ENCODE measurements at regions not wholly inside any gene's neighbourhood (a gene's known extent, or its start where the extent isn't known, plus 50 kb on each side); places are given as distances from the start of the nearest gene placed in this dataset.

DNA sequence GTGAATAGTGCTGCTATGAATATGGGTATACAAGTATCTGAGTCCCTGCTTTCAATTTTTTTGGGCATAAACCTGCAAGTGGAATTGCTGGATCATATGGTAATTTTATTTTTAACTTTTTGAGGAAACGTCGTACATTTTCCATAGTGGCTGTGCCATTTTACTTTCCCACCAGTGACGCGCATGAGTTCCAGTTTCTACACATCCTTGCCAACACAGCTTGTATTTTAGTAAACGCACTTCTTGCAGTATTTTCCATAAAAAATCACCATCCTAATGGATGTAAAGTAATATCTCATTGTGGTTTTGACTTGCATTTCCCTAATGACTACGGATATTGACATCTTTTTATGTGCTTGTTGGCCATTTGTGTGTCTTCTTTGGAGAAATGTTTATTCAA lies 105.0 kb downstream of the NFKBIZ start (continued):
- TF ChIP-seq, protein P1, sequence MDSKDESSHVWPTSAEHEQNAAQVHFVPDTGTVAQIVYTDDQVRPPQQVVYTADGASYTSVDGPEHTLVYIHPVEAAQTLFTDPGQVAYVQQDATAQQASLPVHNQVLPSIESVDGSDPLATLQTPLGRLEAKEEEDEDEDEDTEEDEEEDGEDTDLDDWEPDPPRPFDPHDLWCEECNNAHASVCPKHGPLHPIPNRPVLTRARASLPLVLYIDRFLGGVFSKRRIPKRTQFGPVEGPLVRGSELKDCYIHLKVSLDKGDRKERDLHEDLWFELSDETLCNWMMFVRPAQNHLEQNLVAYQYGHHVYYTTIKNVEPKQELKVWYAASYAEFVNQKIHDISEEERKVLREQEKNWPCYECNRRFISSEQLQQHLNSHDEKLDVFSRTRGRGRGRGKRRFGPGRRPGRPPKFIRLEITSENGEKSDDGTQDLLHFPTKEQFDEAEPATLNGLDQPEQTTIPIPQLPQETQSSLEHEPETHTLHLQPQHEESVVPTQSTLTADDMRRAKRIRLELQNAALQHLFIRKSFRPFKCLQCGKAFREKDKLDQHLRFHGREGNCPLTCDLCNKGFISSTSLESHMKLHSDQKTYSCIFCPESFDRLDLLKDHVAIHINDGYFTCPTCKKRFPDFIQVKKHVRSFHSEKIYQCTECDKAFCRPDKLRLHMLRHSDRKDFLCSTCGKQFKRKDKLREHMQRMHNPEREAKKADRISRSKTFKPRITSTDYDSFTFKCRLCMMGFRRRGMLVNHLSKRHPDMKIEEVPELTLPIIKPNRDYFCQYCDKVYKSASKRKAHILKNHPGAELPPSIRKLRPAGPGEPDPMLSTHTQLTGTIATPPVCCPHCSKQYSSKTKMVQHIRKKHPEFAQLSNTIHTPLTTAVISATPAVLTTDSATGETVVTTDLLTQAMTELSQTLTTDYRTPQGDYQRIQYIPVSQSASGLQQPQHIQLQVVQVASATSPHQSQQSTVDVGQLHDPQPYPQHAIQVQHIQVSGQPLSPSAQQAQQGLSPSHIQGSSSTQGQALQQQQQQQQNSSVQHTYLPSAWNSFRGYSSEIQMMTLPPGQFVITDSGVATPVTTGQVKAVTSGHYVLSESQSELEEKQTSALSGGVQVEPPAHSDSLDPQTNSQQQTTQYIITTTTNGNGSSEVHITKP (tag by site-specific recombination; IDR thresholded peaks at IDR 0.05), result no peak
- no peak for TF ChIP-seq ZNF473 (tag by site-specific recombination; IDR thresholded peaks at IDR 0.05)
- no peak for TF ChIP-seq ZNF837 (tag by site-specific recombination; IDR thresholded peaks at IDR 0.05)
- no peak for TF ChIP-seq ZNF426 (tag by site-specific recombination; IDR thresholded peaks at IDR 0.05)
- TF ChIP-seq ZNF600 (tag by site-specific recombination; IDR thresholded peaks at IDR 0.05), result no peak

- CTCF ChIA-PET, result no interaction called here
- H3K36me3 ChIP-seq (ENCODE audit: control insufficient read depth in 2 of 2, insufficient read depth in 1 of 2, low read length in 2 of 2), result no peaks in the 10 kb centered on the region
- peaks cover 3% of the 10 kb centered on the region; the same call in 1 of the 2 replicates for H3K4me1 ChIP-seq (ENCODE audit: control insufficient read depth, insufficient read depth, low read length)
- no peak for TF ChIP-seq ATF2 (tag by site-specific recombination; IDR thresholded peaks at IDR 0.05; ENCODE audit: low read depth)
- TF ChIP-seq SP2 (tag by site-specific recombination; IDR thresholded peaks at IDR 0.05), result no peak
- TF ChIP-seq ZNF530 (tag by site-specific recombination; IDR thresholded peaks at IDR 0.05; ENCODE audit: low read depth), result no peak
- no peak for TF ChIP-seq ZNF155 (tag by site-specific recombination; IDR thresholded peaks at IDR 0.05)
- TF ChIP-seq ZBTB21 (tag by site-specific recombination; IDR thresholded peaks at IDR 0.05), result no peak
- TF ChIP-seq ZNF239 (tag by site-specific recombination; IDR thresholded peaks at IDR 0.05), result no peak
- no peak for TF ChIP-seq ZNF426 (tag by site-specific recombination; IDR thresholded peaks at IDR 0.05)
- no peak for TF ChIP-seq ZNF843 (tag by site-specific recombination; IDR thresholded peaks at IDR 0.05)
- no peak for TF ChIP-seq GLIS1 (tag by site-specific recombination; IDR thresholded peaks at IDR 0.05)
- TF ChIP-seq ZNF677 (tag by site-specific recombination; IDR thresholded peaks at IDR 0.05), result no peak
- no peak for TF ChIP-seq ZNF548 (tag by site-specific recombination; IDR thresholded peaks at IDR 0.05)
- TF ChIP-seq ZNF23 (tag by site-specific recombination; IDR thresholded peaks at IDR 0.05; ENCODE audit: borderline replicate concordance), result no peak
- no peak for TF ChIP-seq ZNF792 (tag by site-specific recombination; IDR thresholded peaks at IDR 0.05)
- no peak for TF ChIP-seq ZNF600 (tag by site-specific recombination; IDR thresholded peaks at IDR 0.05)
- TF ChIP-seq ZNF558 (tag by site-specific recombination; IDR thresholded peaks at IDR 0.05), result no peak
- TF ChIP-seq PBX3 (CRISPR knock-in tag; IDR thresholded peaks at IDR 0.05), result no peak
- H3K9me3 ChIP-seq (ENCODE audit: control insufficient read depth, insufficient read depth, low read depth, low read length), result no peaks in the 10 kb centered on the region
- POLR2A ChIA-PET, result no interaction called here
- no peak overlapping the region for H3K4me3 ChIP-seq (ENCODE audit: low read depth, low read length)
- H3K27ac ChIP-seq (ENCODE audit: extremely low read depth, low read depth, low read length), result no peak overlapping the region
These were observed 105.6 kb downstream of the NFKBIZ start for GRCh38 chr3:101954936-101955335.

DNA sequence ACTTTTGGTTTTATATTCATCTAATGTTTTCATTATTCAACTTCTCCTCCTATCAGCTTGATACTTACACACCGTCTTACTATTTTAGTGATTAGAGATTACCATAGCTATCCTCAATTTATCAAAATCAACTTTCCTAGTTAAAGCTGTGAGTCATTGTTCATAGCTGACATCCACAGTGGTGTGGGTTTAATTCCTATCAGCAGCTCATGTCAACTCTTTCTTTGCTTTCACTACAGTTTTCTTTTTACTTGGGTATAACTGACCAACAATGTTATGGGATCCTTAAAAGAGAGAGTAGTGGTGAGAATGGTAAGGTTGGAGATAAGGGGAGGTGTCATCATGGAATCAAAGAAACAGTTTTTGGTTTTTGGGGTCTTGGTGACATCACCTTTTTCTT lies 112.7 kb downstream of the NFKBIZ start:
- POLR2A ChIA-PET, result no interaction called here
- Histone ChIP-seq H3K27ac (ENCODE audit: extremely low read depth, low read depth, low read length) (no peak overlapping the region), H3K4me3 (ENCODE audit: low read depth, low read length) (no peak overlapping the region), H3K9me3 (ENCODE audit: control insufficient read depth, insufficient read depth, low read depth, low read length) (no peaks in the 10 kb centered on the region), H3K36me3 (ENCODE audit: control insufficient read depth in 2 of 2, insufficient read depth in 1 of 2, low read length in 2 of 2) (no peaks in the 10 kb centered on the region), H3K4me1 (ENCODE audit: control insufficient read depth, insufficient read depth, low read length) (no peaks in the 10 kb centered on the region; the same call in 1 of the 2 replicates)
- CTCF ChIA-PET, result no interaction called here
- TF ChIP-seq GLI2 (tag by site-specific recombination; IDR thresholded peaks at IDR 0.05; ENCODE audit: borderline replicate concordance, low read depth) (no peak), ZNF585B (tag by site-specific recombination; IDR thresholded peaks at IDR 0.05) (no peak), KLF10 (tag by site-specific recombination; IDR thresholded peaks at IDR 0.05) (no peak), ZNF629 (tag by site-specific recombination; IDR thresholded peaks at IDR 0.05) (no peak)

All from HEK293 (cell line).